Glomerular visceral epithelial cell (primary cell): ENCODE measurements at regions not wholly inside any gene's neighbourhood (a gene's known extent, or its start where the extent isn't known, plus 50 kb on each side); places are given as distances from the start of the nearest gene placed in this dataset.
"Not testable (repeated sequence)": the region's sequence is repeated elsewhere in the genome, so short reads cannot be mapped to it uniquely, and the experiment has no call there.

ENCODE experiments used
- DNase-seq: peaks from one replicate; pipeline ENCODE4 v3.0.0-alpha.2; 2016; ENCODE audit errors: extremely low spot score

- DNase-seq: no peak
Measured at GRCh38 chr7:122248472-122248871, 56.1 kb downstream of the FEZF1 start.

- DNase-seq: not testable (repeated sequence)
Measured at GRCh38 chr7:122238729-122239128, 65.8 kb downstream of the FEZF1 start.

GRCh38 chr7:122238297-122238696, 66.3 kb downstream of the FEZF1 start:
- DNase-seq: not testable (repeated sequence)

- DNase-seq: no peak
Measured at GRCh38 chr7:122225874-122226273, 78.7 kb downstream of the FEZF1 start.

- DNase-seq: peak; percentile 20
Measured at GRCh38 chr7:122219253-122219865, 75.3 kb upstream of the AASS start.

- DNase-seq: no peak
Measured at GRCh38 chr7:122217125-122217524, 73.1 kb upstream of the AASS start.

GRCh38 chr7:122212754-122213153, 68.7 kb upstream of the AASS start:
- DNase-seq: no peak

- DNase-seq: no peak
Measured at GRCh38 chr7:122211362-122211761, 67.3 kb upstream of the AASS start.

GRCh38 chr7:122206985-122207384, 62.9 kb upstream of the AASS start:
- no peak for DNase-seq

GRCh38 chr7:122203814-122204213, 59.8 kb upstream of the AASS start:
- no peak for DNase-seq

- DNase-seq: no peak
Measured at GRCh38 chr7:122200888-122201287, 56.8 kb upstream of the AASS start.

GRCh38 chr7:122199171-122199570, 55.1 kb upstream of the AASS start:
- DNase-seq: peak; percentile 43

GRCh38 chr7:122198581-122198980, 54.5 kb upstream of the AASS start:
- DNase-seq: no peak
